CD4-positive, CD25-positive, alpha-beta regulatory T cell (primary cell): ENCODE measurements at regions not wholly inside any gene's neighbourhood (a gene's known extent, or its start where the extent isn't known, plus 50 kb on each side); places are given as distances from the start of the nearest gene placed in this dataset.
"Not testable (repeated sequence)": the region's sequence is repeated elsewhere in the genome, so short reads cannot be mapped to it uniquely, and the experiment has no call there.

Experiments
- ATAC-seq, 2 donors: fragments of 150-1000 bp; cut with Tn5 transposase; one replicate each; pipeline ENCODE4 v1.10.0; 2021; ENCODE audit warnings: low read depth in 2 of 2, moderate number of reproducible peaks in 2 of 2, moderate library complexity in 1 of 2
- DNase-seq, 3 donors: peaks; one replicate each; pipeline versions ENCODE4 v3.0.0 to v3.0.0-alpha.2; 2012 to 2022; ENCODE audit warnings: mixed read lengths in 1 of 3
- H3K27ac ChIP-seq: one replicate; pipeline ENCODE4 v1.7.0; 2013; ENCODE audit warnings: mild to moderate bottlenecking, low read length; ENCODE audit not compliant: insufficient read depth, poor library complexity, severe bottlenecking
- H3K27me3 ChIP-seq: one replicate; pipeline ENCODE4 v1.7.0; 2013; ENCODE audit warnings: low read length; ENCODE audit not compliant: control insufficient read depth, insufficient read depth
- H3K36me3 ChIP-seq: one replicate; pipeline ENCODE4 v1.7.0; 2013; ENCODE audit warnings: mild to moderate bottlenecking, low read length, moderate library complexity; ENCODE audit not compliant: control insufficient read depth, insufficient read depth
- H3K4me1 ChIP-seq: 2 replicates; pipeline ENCODE4 v1.7.0; 2013; ENCODE audit warnings: mild to moderate bottlenecking, low read length; ENCODE audit not compliant: insufficient read depth, control insufficient read depth, poor library complexity, severe bottlenecking
- H3K4me3 ChIP-seq: one replicate; pipeline ENCODE4 v1.7.0; 2013; ENCODE audit warnings: low read depth, mild to moderate bottlenecking, low read length, moderate library complexity
- H3K9me3 ChIP-seq, 2 experiments: 1 replicate in 1 of 2; 2 replicates in 1 of 2; pipeline ENCODE4 v1.7.0; 2013; ENCODE audit warnings: low read length in 2 of 2, mild to moderate bottlenecking in 1 of 2, moderate library complexity in 1 of 2; ENCODE audit not compliant: control insufficient read depth in 2 of 2
- H3K27ac Mint-ChIP-seq, 3 donors: one replicate each; pipeline ENCODE4 v1.8.0; 2020 to 2022; ENCODE audit warnings: mild to moderate bottlenecking in 3 of 3, mixed read lengths in 3 of 3, moderate library complexity in 2 of 3
- H3K27me3 Mint-ChIP-seq: one replicate; pipeline ENCODE4 v1.8.0; 2022; ENCODE audit warnings: mild to moderate bottlenecking, mixed read lengths
- H3K36me3 Mint-ChIP-seq: one replicate; pipeline ENCODE4 v1.8.0; 2020; ENCODE audit warnings: mixed read lengths
- H3K4me1 Mint-ChIP-seq, 4 donors: one replicate each; pipeline ENCODE4 v1.8.0; 2020 to 2022; ENCODE audit warnings: mixed read lengths in 4 of 4, mild to moderate bottlenecking in 1 of 4
- H3K4me3 Mint-ChIP-seq, 4 donors: one replicate each; pipeline ENCODE4 v1.8.0; 2020 to 2022; ENCODE audit warnings: mild to moderate bottlenecking in 4 of 4, mixed read lengths in 4 of 4, moderate library complexity in 3 of 4
- H3K9me3 Mint-ChIP-seq, 7 donors: one replicate each; pipeline ENCODE4 v1.8.0; 2020 to 2022; ENCODE audit warnings: mixed read lengths in 7 of 7, mild to moderate bottlenecking in 3 of 7, moderate library complexity in 2 of 7

GRCh38 chr4:33959519-33959918 lies 2284.8 kb downstream of the ARAP2 start:
- Histone ChIP-seq H3K27ac (no peak overlapping the region), H3K36me3 (no peaks in the 10 kb centered on the region), H3K9me3 (peaks cover 4 to 18% of the 10 kb centered on the region in 2 experiments), H3K4me1 (no peaks in the 10 kb centered on the region), H3K27me3 (no peaks in the 10 kb centered on the region), H3K4me3 (no peak overlapping the region)
- no peaks in the 10 kb centered on the region for H3K36me3 Mint-ChIP-seq
- ATAC-seq, result no peak
- no peak for DNase-seq
- H3K4me1 Mint-ChIP-seq, result no peaks in the 10 kb centered on the region
- H3K27me3 Mint-ChIP-seq, result no peaks in the 10 kb centered on the region
- H3K4me3 Mint-ChIP-seq, result no peak overlapping the region
- H3K9me3 Mint-ChIP-seq, result peaks cover 2 to 29% (median 8%) of the 10 kb centered on the region in 7 donors
- H3K27ac Mint-ChIP-seq, result no peak overlapping the region

DNA sequence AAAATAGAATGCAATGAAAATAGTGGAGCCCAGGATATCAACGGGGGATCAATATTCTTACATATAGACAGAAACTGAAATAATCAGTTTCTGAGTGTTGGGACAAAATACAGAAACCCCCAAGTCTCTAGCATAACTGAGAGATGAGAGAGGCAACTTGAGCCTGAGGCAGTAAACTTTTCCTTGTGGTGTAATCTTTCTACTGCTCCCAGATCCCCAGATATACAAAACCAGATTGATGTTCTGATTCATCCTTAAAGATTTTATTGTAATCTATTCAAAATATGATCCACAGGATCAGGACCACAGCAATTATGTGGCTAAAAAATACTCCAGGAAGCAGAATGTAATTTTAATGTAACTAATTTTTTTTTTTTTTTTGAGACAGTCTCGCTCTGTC lies 2282.6 kb downstream of the ARAP2 start:
- Histone ChIP-seq H3K36me3 (no peaks in the 10 kb centered on the region), H3K4me3 (no peak overlapping the region), H3K27ac (no peak overlapping the region), H3K9me3 (peaks cover 4 to 19% of the 10 kb centered on the region in 2 experiments), H3K27me3 (no peaks in the 10 kb centered on the region), H3K4me1 (no peaks in the 10 kb centered on the region)
- no peak for DNase-seq
- Mint-ChIP-seq H3K9me3 (peaks cover 2 to 26% (median 8%) of the 10 kb centered on the region in 7 donors), H3K36me3 (no peaks in the 10 kb centered on the region), H3K4me1 (no peaks in the 10 kb centered on the region), H3K27me3 (no peaks in the 10 kb centered on the region), H3K4me3 (no peak overlapping the region), H3K27ac (no peak overlapping the region)
- ATAC-seq, result no peak

DNA sequence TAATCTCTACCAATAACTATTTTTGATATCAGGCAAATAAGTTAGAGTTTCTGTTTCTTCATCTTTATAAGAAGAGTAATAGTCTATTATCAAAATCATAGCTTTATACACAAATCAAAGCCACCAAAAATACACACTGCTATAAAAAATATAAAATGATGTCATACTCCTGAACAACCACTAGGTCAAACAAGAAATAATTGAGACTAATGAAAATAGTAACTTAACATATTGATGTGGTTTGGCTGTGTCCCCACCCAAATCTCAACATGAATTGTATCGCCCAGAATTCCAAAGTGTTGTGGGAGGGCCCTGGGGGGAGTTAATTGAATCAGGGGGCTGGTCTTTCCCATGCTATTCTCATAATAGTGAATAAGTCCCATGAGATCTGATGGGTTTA lies 2277.5 kb downstream of the ARAP2 start:
- no peak for ATAC-seq
- Mint-ChIP-seq H3K9me3 (peaks cover 2 to 25% (median 6%) of the 10 kb centered on the region in 7 donors), H3K4me3 (no peak overlapping the region), H3K4me1 (no peaks in the 10 kb centered on the region), H3K27me3 (no peaks in the 10 kb centered on the region), H3K36me3 (no peaks in the 10 kb centered on the region), H3K27ac (no peak overlapping the region)
- H3K36me3 ChIP-seq, result no peaks in the 10 kb centered on the region
- no peak for DNase-seq
- H3K27ac ChIP-seq, result no peak overlapping the region
- no peak overlapping the region for H3K4me3 ChIP-seq
- no peaks in the 10 kb centered on the region for H3K4me1 ChIP-seq
- H3K9me3 ChIP-seq, result peaks cover 2 to 9% of the 10 kb centered on the region in 2 experiments
- no peaks in the 10 kb centered on the region for H3K27me3 ChIP-seq

GRCh38 chr4:33974270-33974669 lies 2270.0 kb downstream of the ARAP2 start:
- Mint-ChIP-seq H3K27me3 (no peaks in the 10 kb centered on the region), H3K36me3 (peaks cover 4% of the 10 kb centered on the region), H3K4me3 (no peak overlapping the region), H3K9me3 (peaks cover 4 to 23% (median 8%) of the 10 kb centered on the region in 7 donors), H3K4me1 (no peaks in the 10 kb centered on the region), H3K27ac (no peak overlapping the region)
- ATAC-seq (no peak), DNase-seq (no peak)
- Histone ChIP-seq H3K27me3 (no peaks in the 10 kb centered on the region), H3K4me1 (no peaks in the 10 kb centered on the region), H3K4me3 (no peak overlapping the region), H3K27ac (no peak overlapping the region), H3K9me3 (peaks cover 0 to 5% of the 10 kb centered on the region in 2 experiments), H3K36me3 (no peaks in the 10 kb centered on the region)

- Mint-ChIP-seq H3K27me3 (no peaks in the 10 kb centered on the region), H3K4me3 (no peak overlapping the region), H3K27ac (no peak overlapping the region), H3K4me1 (no peaks in the 10 kb centered on the region), H3K36me3 (peaks cover 4% of the 10 kb centered on the region), H3K9me3 (peaks cover 0 to 27% (median 6%) of the 10 kb centered on the region in 7 donors)
- peaks cover 0 to 5% of the 10 kb centered on the region in 2 experiments for H3K9me3 ChIP-seq
- no peaks in the 10 kb centered on the region for H3K36me3 ChIP-seq
- no peaks in the 10 kb centered on the region for H3K4me1 ChIP-seq
- DNase-seq (no peak), ATAC-seq (no peak)
- H3K27me3 ChIP-seq, result no peaks in the 10 kb centered on the region
- no peak overlapping the region for H3K4me3 ChIP-seq
- H3K27ac ChIP-seq, result no peak overlapping the region
Measured at GRCh38 chr4:33975995-33976394, 2268.3 kb downstream of the ARAP2 start.

- H3K4me1 ChIP-seq, H3K4me1 Mint-ChIP-seq, H3K4me3 ChIP-seq, DNase-seq, H3K36me3 ChIP-seq, H3K4me3 Mint-ChIP-seq, H3K27ac ChIP-seq, H3K27me3 Mint-ChIP-seq, H3K27ac Mint-ChIP-seq, H3K36me3 Mint-ChIP-seq, H3K27me3 ChIP-seq, ATAC-seq, H3K9me3 ChIP-seq: not testable (repeated sequence)
- peaks cover 0 to 31% (median 1%) of the 10 kb centered on the region in 7 donors for H3K9me3 Mint-ChIP-seq
Measured at GRCh38 chr4:33979781-33980180, 2264.5 kb downstream of the ARAP2 start.

- Mint-ChIP-seq H3K9me3 (peaks cover 0 to 28% (median 1%) of the 10 kb centered on the region in 7 donors), H3K36me3 (peaks cover 1% of the 10 kb centered on the region), H3K27ac (no peak overlapping the region), H3K4me3 (no peak overlapping the region), H3K27me3 (no peaks in the 10 kb centered on the region), H3K4me1 (no peaks in the 10 kb centered on the region)
- no peak for ATAC-seq
- Histone ChIP-seq H3K9me3 (peaks cover 0 to 2% of the 10 kb centered on the region in 2 experiments), H3K27ac (no peak overlapping the region), H3K36me3 (no peaks in the 10 kb centered on the region), H3K27me3 (no peaks in the 10 kb centered on the region), H3K4me1 (no peaks in the 10 kb centered on the region), H3K4me3 (no peak overlapping the region)
- DNase-seq, result no peak
Measured at GRCh38 chr4:33980361-33980760, 2264.0 kb downstream of the ARAP2 start.

DNA sequence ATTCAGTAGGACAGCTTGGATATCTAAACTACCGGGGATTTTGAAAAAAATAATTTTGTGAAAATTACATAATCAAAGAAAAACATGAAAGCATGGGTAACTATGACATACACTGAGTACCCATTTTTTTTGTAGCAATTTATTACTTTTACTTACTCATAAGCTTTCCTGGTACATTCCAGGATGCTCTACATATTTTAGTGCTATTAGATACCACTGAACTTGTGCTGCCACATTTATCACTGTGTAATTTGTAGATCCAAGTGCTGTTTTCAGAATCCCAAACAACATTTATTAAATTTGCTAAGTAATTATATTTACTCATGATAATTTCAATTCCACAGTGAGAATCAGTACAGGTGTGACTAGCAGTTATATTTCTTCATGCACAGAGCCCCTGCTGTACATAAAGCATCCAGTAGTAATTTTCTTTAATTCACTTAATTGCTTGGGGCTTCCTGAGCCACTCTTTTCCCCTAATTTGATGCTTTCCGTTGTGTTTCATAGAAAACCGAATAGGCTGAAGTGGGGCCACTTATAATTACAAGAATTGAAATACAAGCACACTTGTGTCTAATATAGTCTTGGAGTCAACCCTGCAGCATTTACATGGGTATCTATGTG lies 2254.4 kb downstream of the ARAP2 start:
- Histone ChIP-seq H3K4me3 (no peak overlapping the region), H3K36me3 (no peaks in the 10 kb centered on the region), H3K4me1 (no peaks in the 10 kb centered on the region), H3K9me3 (no peaks in the 10 kb centered on the region), H3K27ac (no peak overlapping the region), H3K27me3 (no peaks in the 10 kb centered on the region)
- no peak overlapping the region for H3K27ac Mint-ChIP-seq
- no peaks in the 10 kb centered on the region for H3K36me3 Mint-ChIP-seq
- no peaks in the 10 kb centered on the region for H3K4me1 Mint-ChIP-seq
- peaks cover 2 to 9% (median 6%) of the 10 kb centered on the region in 7 donors for H3K9me3 Mint-ChIP-seq
- ATAC-seq, result no peak
- H3K4me3 Mint-ChIP-seq, result no peak overlapping the region
- no peaks in the 10 kb centered on the region for H3K27me3 Mint-ChIP-seq
- no peak for DNase-seq
